ENCODE measurements at regions not wholly inside any gene's neighbourhood (a gene's known extent, or its start where the extent isn't known, plus 50 kb on each side); places are given as distances from the start of the nearest gene placed in this dataset.

- Histone ChIP-seq H3K4me3 (ENCODE audit: low read depth in 1 of 2, low read length in 2 of 2) (no peak overlapping the region), H3K27me3 (ENCODE audit: control insufficient read depth in 1 of 2, insufficient read depth in 2 of 2, low read length in 2 of 2) (no peaks in the 10 kb centered on the region), H3K4me1 (ENCODE audit: control insufficient read depth in 2 of 2, insufficient read depth in 2 of 2, low read length in 1 of 2) (no peaks in the 10 kb centered on the region), H3K9me3 (ENCODE audit: control insufficient read depth in 2 of 2, insufficient read depth in 1 of 2, low read depth in 1 of 2, low read length in 1 of 2) (no peaks in the 10 kb centered on the region), H3K36me3 (ENCODE audit: control insufficient read depth in 2 of 2, insufficient read depth in 2 of 2, low read length in 1 of 2) (no peaks in the 10 kb centered on the region), H3K27ac (ENCODE audit: low read depth in 2 of 2, low read length in 1 of 2) (no peak overlapping the region)
Observed at GRCh38 chr1:209376774-209377173, 206.7 kb upstream of the CAMK1G start.

GRCh38 chr1:209377995-209378394 is 205.5 kb upstream of the CAMK1G start:
- peaks cover 0 to 3% of the 10 kb centered on the region in 2 donors for H3K4me1 ChIP-seq (ENCODE audit: control insufficient read depth in 2 of 2, insufficient read depth in 2 of 2, low read length in 1 of 2)
- H3K36me3 ChIP-seq (ENCODE audit: control insufficient read depth in 2 of 2, insufficient read depth in 2 of 2, low read length in 1 of 2) = no peaks in the 10 kb centered on the region
- WGBS, 2 donors = 56 to 57% methylated on average over 2 of the region's 2 CpGs
- H3K27me3 ChIP-seq (ENCODE audit: control insufficient read depth in 1 of 2, insufficient read depth in 2 of 2, low read length in 2 of 2) = no peaks in the 10 kb centered on the region
- H3K27ac ChIP-seq (ENCODE audit: low read depth in 2 of 2, low read length in 1 of 2) = no peak overlapping the region
- no peak overlapping the region for H3K4me3 ChIP-seq (ENCODE audit: low read depth in 1 of 2, low read length in 2 of 2)
- no peaks in the 10 kb centered on the region for H3K9me3 ChIP-seq (ENCODE audit: control insufficient read depth in 2 of 2, insufficient read depth in 1 of 2, low read depth in 1 of 2, low read length in 1 of 2)

- Histone ChIP-seq H3K4me3 (ENCODE audit: low read depth in 1 of 2, low read length in 2 of 2) (no peak overlapping the region), H3K27ac (ENCODE audit: low read depth in 2 of 2, low read length in 1 of 2) (no peak overlapping the region), H3K27me3 (ENCODE audit: control insufficient read depth in 1 of 2, insufficient read depth in 2 of 2, low read length in 2 of 2) (no peaks in the 10 kb centered on the region), H3K36me3 (ENCODE audit: control insufficient read depth in 2 of 2, insufficient read depth in 2 of 2, low read length in 1 of 2) (no peaks in the 10 kb centered on the region), H3K9me3 (ENCODE audit: control insufficient read depth in 2 of 2, insufficient read depth in 1 of 2, low read depth in 1 of 2, low read length in 1 of 2) (no peaks in the 10 kb centered on the region), H3K4me1 (ENCODE audit: control insufficient read depth in 2 of 2, insufficient read depth in 2 of 2, low read length in 1 of 2) (peaks cover 0 to 3% of the 10 kb centered on the region in 2 donors)
- WGBS, 2 donors = 83 to 91% methylated on average over 1 of the region's 1 CpG
Observed at GRCh38 chr1:209379280-209379679, 204.2 kb upstream of the CAMK1G start.

- Histone ChIP-seq H3K27ac (ENCODE audit: low read depth in 2 of 2, low read length in 1 of 2) (no peak overlapping the region), H3K4me1 (ENCODE audit: control insufficient read depth in 2 of 2, insufficient read depth in 2 of 2, low read length in 1 of 2) (peaks cover 0 to 3% of the 10 kb centered on the region in 2 donors), H3K36me3 (ENCODE audit: control insufficient read depth in 2 of 2, insufficient read depth in 2 of 2, low read length in 1 of 2) (no peaks in the 10 kb centered on the region), H3K27me3 (ENCODE audit: control insufficient read depth in 1 of 2, insufficient read depth in 2 of 2, low read length in 2 of 2) (no peaks in the 10 kb centered on the region), H3K4me3 (ENCODE audit: low read depth in 1 of 2, low read length in 2 of 2) (no peak overlapping the region), H3K9me3 (ENCODE audit: control insufficient read depth in 2 of 2, insufficient read depth in 1 of 2, low read depth in 1 of 2, low read length in 1 of 2) (no peaks in the 10 kb centered on the region)
- 87 to 89% methylated on average over 1 of the region's 1 CpG for WGBS, 2 donors
Observed at GRCh38 chr1:209380420-209380819, 203.1 kb upstream of the CAMK1G start.

GRCh38 chr1:209382231-209383100 is 201.0 kb upstream of the CAMK1G start:
- Histone ChIP-seq H3K27me3 (ENCODE audit: control insufficient read depth in 1 of 2, insufficient read depth in 2 of 2, low read length in 2 of 2) (no peaks in the 10 kb centered on the region), H3K27ac (ENCODE audit: low read depth in 2 of 2, low read length in 1 of 2) (peak overlapping the region; percentile 69 to 75), H3K9me3 (ENCODE audit: control insufficient read depth in 2 of 2, insufficient read depth in 1 of 2, low read depth in 1 of 2, low read length in 1 of 2) (no peaks in the 10 kb centered on the region), H3K4me3 (ENCODE audit: low read depth in 1 of 2, low read length in 2 of 2) (no peak overlapping the region), H3K4me1 (ENCODE audit: control insufficient read depth in 2 of 2, insufficient read depth in 2 of 2, low read length in 1 of 2) (peaks cover 0 to 3% of the 10 kb centered on the region in 2 donors), H3K36me3 (ENCODE audit: control insufficient read depth in 2 of 2, insufficient read depth in 2 of 2, low read length in 1 of 2) (no peaks in the 10 kb centered on the region)
- 41 to 47% methylated on average over 3 of the region's 3 CpGs for WGBS, 2 donors

GRCh38 chr1:209383422-209383821 is 200.1 kb upstream of the CAMK1G start:
- no peaks in the 10 kb centered on the region for H3K27me3 ChIP-seq (ENCODE audit: control insufficient read depth in 1 of 2, insufficient read depth in 2 of 2, low read length in 2 of 2)
- H3K4me1 ChIP-seq (ENCODE audit: control insufficient read depth in 2 of 2, insufficient read depth in 2 of 2, low read length in 1 of 2) = peaks cover 0 to 4% of the 10 kb centered on the region in 2 donors
- H3K27ac ChIP-seq (ENCODE audit: low read depth in 2 of 2, low read length in 1 of 2) = peak overlapping the region; percentile 69 to 84
- WGBS, 2 donors = 55 to 71% methylated on average over 4 of the region's 4 CpGs
- no peak overlapping the region for H3K4me3 ChIP-seq (ENCODE audit: low read depth in 1 of 2, low read length in 2 of 2)
- no peaks in the 10 kb centered on the region for H3K9me3 ChIP-seq (ENCODE audit: control insufficient read depth in 2 of 2, insufficient read depth in 1 of 2, low read depth in 1 of 2, low read length in 1 of 2)
- no peaks in the 10 kb centered on the region for H3K36me3 ChIP-seq (ENCODE audit: control insufficient read depth in 2 of 2, insufficient read depth in 2 of 2, low read length in 1 of 2)

- 53 to 59% methylated on average over 5 of the region's 5 CpGs for WGBS, 2 donors
- H3K4me3 ChIP-seq (ENCODE audit: low read depth in 1 of 2, low read length in 2 of 2) = no peak overlapping the region
- H3K9me3 ChIP-seq (ENCODE audit: control insufficient read depth in 2 of 2, insufficient read depth in 1 of 2, low read depth in 1 of 2, low read length in 1 of 2) = no peaks in the 10 kb centered on the region
- H3K27ac ChIP-seq (ENCODE audit: low read depth in 2 of 2, low read length in 1 of 2) = peak overlapping the region; percentile 68 to 69
- no peaks in the 10 kb centered on the region for H3K36me3 ChIP-seq (ENCODE audit: control insufficient read depth in 2 of 2, insufficient read depth in 2 of 2, low read length in 1 of 2)
- no peaks in the 10 kb centered on the region for H3K27me3 ChIP-seq (ENCODE audit: control insufficient read depth in 1 of 2, insufficient read depth in 2 of 2, low read length in 2 of 2)
- H3K4me1 ChIP-seq (ENCODE audit: control insufficient read depth in 2 of 2, insufficient read depth in 2 of 2, low read length in 1 of 2) = peaks cover 0 to 4% of the 10 kb centered on the region in 2 donors
Observed at GRCh38 chr1:209383907-209384709, 199.4 kb upstream of the CAMK1G start.

GRCh38 chr1:209384710-209385550 is 198.6 kb upstream of the CAMK1G start:
- 51 to 75% methylated on average over 2 of the region's 2 CpGs for WGBS, 2 donors
- Histone ChIP-seq H3K36me3 (ENCODE audit: control insufficient read depth in 2 of 2, insufficient read depth in 2 of 2, low read length in 1 of 2) (no peaks in the 10 kb centered on the region), H3K9me3 (ENCODE audit: control insufficient read depth in 2 of 2, insufficient read depth in 1 of 2, low read depth in 1 of 2, low read length in 1 of 2) (no peaks in the 10 kb centered on the region), H3K27me3 (ENCODE audit: control insufficient read depth in 1 of 2, insufficient read depth in 2 of 2, low read length in 2 of 2) (no peaks in the 10 kb centered on the region), H3K27ac (ENCODE audit: low read depth in 2 of 2, low read length in 1 of 2) (peak overlapping the region; percentile 36 to 68), H3K4me3 (ENCODE audit: low read depth in 1 of 2, low read length in 2 of 2) (no peak overlapping the region), H3K4me1 (ENCODE audit: control insufficient read depth in 2 of 2, insufficient read depth in 2 of 2, low read length in 1 of 2) (peaks cover 0 to 4% of the 10 kb centered on the region in 2 donors)

- Histone ChIP-seq H3K27ac (ENCODE audit: low read depth in 2 of 2, low read length in 1 of 2) (peak overlapping the region in 1 of 2 donors; percentile 29), H3K36me3 (ENCODE audit: control insufficient read depth in 2 of 2, insufficient read depth in 2 of 2, low read length in 1 of 2) (no peaks in the 10 kb centered on the region), H3K27me3 (ENCODE audit: control insufficient read depth in 1 of 2, insufficient read depth in 2 of 2, low read length in 2 of 2) (no peaks in the 10 kb centered on the region), H3K9me3 (ENCODE audit: control insufficient read depth in 2 of 2, insufficient read depth in 1 of 2, low read depth in 1 of 2, low read length in 1 of 2) (no peaks in the 10 kb centered on the region), H3K4me1 (ENCODE audit: control insufficient read depth in 2 of 2, insufficient read depth in 2 of 2, low read length in 1 of 2) (peaks cover 0 to 4% of the 10 kb centered on the region in 2 donors), H3K4me3 (ENCODE audit: low read depth in 1 of 2, low read length in 2 of 2) (no peak overlapping the region)
- 39 to 56% methylated on average over 2 of the region's 2 CpGs for WGBS, 2 donors
Observed at GRCh38 chr1:209386156-209386555, 197.4 kb upstream of the CAMK1G start.

Data from esophagus (tissue), 2 donors.